IMR-90 (cell line): ENCODE measurements at regions not wholly inside any gene's neighbourhood (a gene's known extent, or its start where the extent isn't known, plus 50 kb on each side); places are given as distances from the start of the nearest gene placed in this dataset.

Experiments
- ATAC-seq: fragments of 200-7000 bp; cut with Tn5 transposase; 2 replicates; pipeline ENCODE4 v1.9.1; 2020; ENCODE audit warnings: low read depth, mild to moderate bottlenecking, moderate library complexity
- BruUV-seq: library from RNA; stranded (reverse); fragments of 400-500 nt; replicated peaks from 2 replicates; lab custom pipeline; 2021; lab: Mats Ljungman, UMichigan
- CTCF ChIA-PET: fragments of 300-600 bp; formaldehyde crosslinking; extraction: SDS; loops from one replicate; lab custom pipeline; 2021; ENCODE audit warnings: antibody characterized with exemption; lab: Yijun Ruan, JAX
- POLR2A ChIA-PET: fragments of 300-600 bp; sonication (Branson Sonifier 250); formaldehyde crosslinking; loops from one replicate; lab custom pipeline; 2022; ENCODE audit warnings: antibody characterized with exemption; ENCODE audit not compliant: unreplicated experiment; lab: Charles Lee
- DNase-seq: peaks from one replicate; pipeline ENCODE4 v3.0.0; 2013
- H2AFZ ChIP-seq: replicated peaks from 2 replicates; pipeline ENCODE3; 2013; ENCODE audit warnings: low read length, mild to moderate bottlenecking; ENCODE audit not compliant: poor library complexity
- H2AK5ac ChIP-seq: 2 replicates; pipeline ENCODE4 v1.6.1; 2013; ENCODE audit warnings: low read depth, low read length, inconsistent platforms
- H2AK9ac ChIP-seq: replicated peaks from 2 replicates; pipeline ENCODE3; 2013; ENCODE audit warnings: mild to moderate bottlenecking, low read depth, low read length, moderate library complexity; ENCODE audit not compliant: poor library complexity
- H2BK120ac ChIP-seq: 2 replicates; pipeline ENCODE4 v1.6.1; 2013; ENCODE audit warnings: low read depth, low read length, inconsistent platforms
- H2BK15ac ChIP-seq: 3 replicates; pipeline ENCODE4 v1.6.1; 2013; ENCODE audit warnings: low read depth, low read length, inconsistent platforms
- H2BK20ac ChIP-seq: 2 replicates; pipeline ENCODE4 v1.6.1; 2013; ENCODE audit warnings: low read depth, mild to moderate bottlenecking, inconsistent platforms, low read length, moderate library complexity
- H2BK5ac ChIP-seq: 2 replicates; pipeline ENCODE4 v1.6.1; 2013; ENCODE audit warnings: mild to moderate bottlenecking, low read depth, low read length, inconsistent platforms; ENCODE audit not compliant: poor library complexity, severe bottlenecking
- H3K14ac ChIP-seq: replicated peaks from 2 replicates; pipeline ENCODE4 v1.6.1; 2013; ENCODE audit warnings: low read depth, low read length, inconsistent platforms
- H3K18ac ChIP-seq: 2 replicates; pipeline ENCODE4 v1.6.1; 2013; ENCODE audit warnings: low read depth, low read length, control low read depth
- H3K23ac ChIP-seq: 2 replicates; pipeline ENCODE4 v1.6.1; 2013; ENCODE audit warnings: low read depth, low read length, inconsistent platforms
- H3K27ac ChIP-seq: 2 replicates; pipeline ENCODE4 v1.5.1; 2013; ENCODE audit warnings: mild to moderate bottlenecking, control low read depth, low read length; ENCODE audit not compliant: insufficient read depth
- H3K27me3 ChIP-seq: 2 replicates; pipeline ENCODE4 v1.6.1; 2013; ENCODE audit warnings: low read length; ENCODE audit not compliant: control insufficient read depth, insufficient read depth
- H3K36me3 ChIP-seq: 2 replicates; pipeline ENCODE4 v1.6.1; 2013; ENCODE audit warnings: low read length, mixed read lengths; ENCODE audit not compliant: control insufficient read depth, insufficient read depth
- H3K4ac ChIP-seq: 2 replicates; pipeline ENCODE4 v1.6.1; 2013; ENCODE audit warnings: low read depth, low read length, inconsistent platforms
- H3K4me1 ChIP-seq: 2 replicates; pipeline ENCODE4 v1.6.1; 2013; ENCODE audit warnings: low read length, mixed read lengths; ENCODE audit not compliant: control insufficient read depth, insufficient read depth
- H3K4me2 ChIP-seq: 2 replicates; pipeline ENCODE4 v1.6.1; 2013; ENCODE audit warnings: low read depth, mild to moderate bottlenecking, control low read depth, low read length, moderate library complexity
- H3K4me3 ChIP-seq: 2 replicates; pipeline ENCODE4 v1.5.1; 2013; ENCODE audit warnings: low read depth, mild to moderate bottlenecking, control low read depth, low read length, moderate library complexity; ENCODE audit not compliant: insufficient read depth
- H3K56ac ChIP-seq: 2 replicates; pipeline ENCODE4 v1.6.1; 2013; ENCODE audit warnings: low read length, inconsistent platforms; ENCODE audit not compliant: insufficient read depth; ENCODE audit errors: extremely low read depth
- H3K79me1 ChIP-seq, 2 experiments: 2 replicates each; pipeline ENCODE4 v1.6.1; 2013; ENCODE audit warnings: low read length in 2 of 2, inconsistent platforms in 1 of 2, low read depth in 1 of 2
- H3K9ac ChIP-seq: 2 replicates; pipeline ENCODE4 v1.6.1; 2013; ENCODE audit warnings: low read depth, low read length, control low read depth
- H3K9me1 ChIP-seq: 2 replicates; pipeline ENCODE4 v1.6.1; 2013; ENCODE audit warnings: low read length, inconsistent platforms; ENCODE audit not compliant: insufficient read depth
- H3K9me3 ChIP-seq: 2 replicates; pipeline ENCODE4 v1.6.1; 2013; ENCODE audit warnings: low read length; ENCODE audit not compliant: control insufficient read depth, insufficient read depth
- H4K20me1 ChIP-seq: 2 replicates; pipeline ENCODE4 v1.6.1; 2013; ENCODE audit warnings: low read length, inconsistent platforms; ENCODE audit not compliant: insufficient read depth
- H4K5ac ChIP-seq: 2 replicates; pipeline ENCODE4 v1.6.1; 2013; ENCODE audit warnings: mild to moderate bottlenecking, low read depth, low read length, control low read depth
- H4K8ac ChIP-seq, 2 experiments: 2 replicates each; pipeline ENCODE4 v1.6.1; 2013; ENCODE audit warnings: low read depth in 2 of 2, low read length in 2 of 2, control low read depth in 1 of 2, inconsistent platforms in 1 of 2
- H4K91ac ChIP-seq: 2 replicates; pipeline ENCODE4 v1.6.1; 2013; ENCODE audit warnings: low read depth, low read length, inconsistent platforms; ENCODE audit not compliant: insufficient read depth
- CEBPB ChIP-seq: IDR thresholded peaks from 2 replicates; pipeline ENCODE4 v1.6.1; 2012; ENCODE audit warnings: low read depth, low read length, improper control_type of control experiment
- CHD1 ChIP-seq: IDR thresholded peaks from 2 replicates; pipeline ENCODE4 v1.6.1; 2012; ENCODE audit warnings: low read depth, low read length, improper control_type of control experiment
- MAZ ChIP-seq: IDR thresholded peaks from 2 replicates; pipeline ENCODE4 v1.6.1; 2012; ENCODE audit warnings: low read depth, mild to moderate bottlenecking, low read length, improper control_type of control experiment, moderate library complexity, borderline replicate concordance
- NFE2L2 ChIP-seq: fragments of 150-350 bp; IDR thresholded peaks from 2 replicates; pipeline ENCODE4 v1.6.1; 2016; ENCODE audit warnings: low read depth, mild to moderate bottlenecking, low read length
- POLR2A ChIP-seq: IDR thresholded peaks from 2 replicates; pipeline ENCODE4 v1.6.1; 2012; ENCODE audit warnings: mild to moderate bottlenecking, low read depth, low read length
- RAD21 ChIP-seq: IDR thresholded peaks from 2 replicates; pipeline ENCODE4 v1.6.1; 2012; ENCODE audit warnings: low read length, improper control_type of control experiment
- RCOR1 ChIP-seq: IDR thresholded peaks from 2 replicates; pipeline ENCODE4 v1.6.1; 2012; ENCODE audit warnings: mild to moderate bottlenecking, low read length, improper control_type of control experiment; ENCODE audit not compliant: insufficient replicate concordance
- SMC3 ChIP-seq: fragments of 150-350 bp; IDR thresholded peaks from 2 replicates; pipeline ENCODE4 v1.6.1; 2016; ENCODE audit warnings: low read depth, mild to moderate bottlenecking, antibody characterized with exemption, low read length, moderate library complexity
- WGBS, 2 experiments: methylation state at CpG; one replicate each; pipeline versions ENCODE4 v1.1.5 to v1.1.7; 2013; ENCODE audit warnings: missing lambda C conversion rate in 2 of 2; ENCODE audit not compliant: insufficient read length in 1 of 2; ENCODE audit errors: extremely low coverage in 2 of 2; 5-methylcytosine and 5-hydroxymethylcytosine counted together
- dilution Hi-C: fragments of 300-500 bp; cut with HindIII; formaldehyde crosslinking; loops from one replicate; pipeline ENCODE4 v1.14.3; 2018; ENCODE audit warnings: low sequenced_read_pairs; ENCODE audit not compliant: unreplicated experiment
- in situ Hi-C: fragments of 300-500 bp; cut with MboI; formaldehyde crosslinking; loops from 3 replicates; pipeline ENCODE4 v1.14.3; 2019; ENCODE audit warnings: low sequenced_read_pairs, inconsistent platforms, mixed read lengths
- intact Hi-C: fragments of 100-400 bp; cut with micrococcal nuclease; formaldehyde crosslinking; loops from 2 replicates; pipeline ENCODE4 v1.10.0; 2022
- TF ChIP-seq, protein P1 (sequence below): fragments of 150-350 bp; IDR thresholded peaks from 2 replicates; pipeline ENCODE4 v1.6.1; 2017; ENCODE audit warnings: mild to moderate bottlenecking, antibody characterized with exemption, low read length, low read depth
- TF ChIP-seq, protein P2 (sequence below): fragments of 150-350 bp; IDR thresholded peaks from 2 replicates; pipeline ENCODE4 v1.6.1; 2016; ENCODE audit warnings: low read depth, mild to moderate bottlenecking, low read length, moderate library complexity, borderline replicate concordance
- TF ChIP-seq, protein P3 (sequence below): conservative IDR thresholded peaks from 2 replicates; pipeline ENCODE4 v1.5.1; 2012; ENCODE audit warnings: mild to moderate bottlenecking, low read depth, low read length, improper control_type of control experiment

DNA sequence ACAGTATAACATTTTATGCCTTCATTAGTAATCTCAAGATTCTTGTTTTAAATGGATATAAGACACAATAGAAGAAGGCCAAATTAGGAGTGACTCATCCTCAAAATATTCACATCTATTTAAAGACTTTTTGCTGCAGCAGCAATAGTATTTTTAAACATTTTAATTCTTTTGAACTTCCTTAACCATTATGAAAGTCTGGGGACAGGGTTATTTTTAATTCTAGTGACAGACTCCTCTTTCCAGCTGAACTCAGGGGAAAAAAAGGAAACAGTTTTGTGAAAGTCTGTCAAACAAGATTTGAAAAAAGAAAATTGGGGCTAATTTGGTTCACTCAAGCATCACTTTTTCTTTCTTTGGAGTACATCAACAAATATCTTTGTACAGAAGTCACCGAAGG is 541.8 kb downstream of the NUP35 start:
- no peak for ATAC-seq
- no peak overlapping the region for H2AFZ ChIP-seq
- no peak overlapping the region for H3K27ac ChIP-seq
- no peak overlapping the region for H3K9ac ChIP-seq
- H3K4me2 ChIP-seq: no peak overlapping the region
- no peaks in the 10 kb centered on the region for H3K27me3 ChIP-seq
- H2AK5ac ChIP-seq: no peak overlapping the region
- no peak overlapping the region for H3K56ac ChIP-seq
- H3K4ac ChIP-seq: no peak overlapping the region
- H4K20me1 ChIP-seq: no peaks in the 10 kb centered on the region
- no CpG with 5 or more reads among the region's 1 CpG for WGBS, 2 experiments
- H3K4me3 ChIP-seq: no peak overlapping the region
- no peak overlapping the region for H2BK5ac ChIP-seq
- intact Hi-C loops (no loop called here), in situ Hi-C loops (no loop called here), dilution Hi-C loops (no loop called here)
- H3K9me3 ChIP-seq: peaks cover 6% of the 10 kb centered on the region
- H2AK9ac ChIP-seq: no peak overlapping the region
- H4K8ac ChIP-seq: no peak overlapping the region
- H3K36me3 ChIP-seq: no peaks in the 10 kb centered on the region
- H3K23ac ChIP-seq: no peak overlapping the region
- no peaks in the 10 kb centered on the region for H3K9me1 ChIP-seq
- H2BK15ac ChIP-seq: no peak overlapping the region
- no peaks in the 10 kb centered on the region for H3K4me1 ChIP-seq
- no peak overlapping the region for H3K18ac ChIP-seq
- no peak overlapping the region for H2BK20ac ChIP-seq
- no TSS peak for BruUV-seq
- CTCF ChIA-PET: no interaction called here
- TF ChIP-seq, protein P1, sequence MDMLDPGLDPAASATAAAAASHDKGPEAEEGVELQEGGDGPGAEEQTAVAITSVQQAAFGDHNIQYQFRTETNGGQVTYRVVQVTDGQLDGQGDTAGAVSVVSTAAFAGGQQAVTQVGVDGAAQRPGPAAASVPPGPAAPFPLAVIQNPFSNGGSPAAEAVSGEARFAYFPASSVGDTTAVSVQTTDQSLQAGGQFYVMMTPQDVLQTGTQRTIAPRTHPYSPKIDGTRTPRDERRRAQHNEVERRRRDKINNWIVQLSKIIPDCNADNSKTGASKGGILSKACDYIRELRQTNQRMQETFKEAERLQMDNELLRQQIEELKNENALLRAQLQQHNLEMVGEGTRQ: no peak
- TF ChIP-seq CEBPB: no peak
- no peak for TF ChIP-seq NFE2L2
- TF ChIP-seq, protein P2, sequence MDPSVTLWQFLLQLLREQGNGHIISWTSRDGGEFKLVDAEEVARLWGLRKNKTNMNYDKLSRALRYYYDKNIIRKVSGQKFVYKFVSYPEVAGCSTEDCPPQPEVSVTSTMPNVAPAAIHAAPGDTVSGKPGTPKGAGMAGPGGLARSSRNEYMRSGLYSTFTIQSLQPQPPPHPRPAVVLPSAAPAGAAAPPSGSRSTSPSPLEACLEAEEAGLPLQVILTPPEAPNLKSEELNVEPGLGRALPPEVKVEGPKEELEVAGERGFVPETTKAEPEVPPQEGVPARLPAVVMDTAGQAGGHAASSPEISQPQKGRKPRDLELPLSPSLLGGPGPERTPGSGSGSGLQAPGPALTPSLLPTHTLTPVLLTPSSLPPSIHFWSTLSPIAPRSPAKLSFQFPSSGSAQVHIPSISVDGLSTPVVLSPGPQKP: no peak
- TF ChIP-seq RCOR1: no peak
- TF ChIP-seq, protein P3, sequence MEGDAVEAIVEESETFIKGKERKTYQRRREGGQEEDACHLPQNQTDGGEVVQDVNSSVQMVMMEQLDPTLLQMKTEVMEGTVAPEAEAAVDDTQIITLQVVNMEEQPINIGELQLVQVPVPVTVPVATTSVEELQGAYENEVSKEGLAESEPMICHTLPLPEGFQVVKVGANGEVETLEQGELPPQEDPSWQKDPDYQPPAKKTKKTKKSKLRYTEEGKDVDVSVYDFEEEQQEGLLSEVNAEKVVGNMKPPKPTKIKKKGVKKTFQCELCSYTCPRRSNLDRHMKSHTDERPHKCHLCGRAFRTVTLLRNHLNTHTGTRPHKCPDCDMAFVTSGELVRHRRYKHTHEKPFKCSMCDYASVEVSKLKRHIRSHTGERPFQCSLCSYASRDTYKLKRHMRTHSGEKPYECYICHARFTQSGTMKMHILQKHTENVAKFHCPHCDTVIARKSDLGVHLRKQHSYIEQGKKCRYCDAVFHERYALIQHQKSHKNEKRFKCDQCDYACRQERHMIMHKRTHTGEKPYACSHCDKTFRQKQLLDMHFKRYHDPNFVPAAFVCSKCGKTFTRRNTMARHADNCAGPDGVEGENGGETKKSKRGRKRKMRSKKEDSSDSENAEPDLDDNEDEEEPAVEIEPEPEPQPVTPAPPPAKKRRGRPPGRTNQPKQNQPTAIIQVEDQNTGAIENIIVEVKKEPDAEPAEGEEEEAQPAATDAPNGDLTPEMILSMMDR: no peak
- no peak for TF ChIP-seq SMC3
- no peak for TF ChIP-seq RAD21
- no peak for TF ChIP-seq POLR2A
- no peak for TF ChIP-seq CHD1
- TF ChIP-seq MAZ: no peak
- H3K14ac ChIP-seq: no peak overlapping the region
- DNase-seq: no peak
- H4K5ac ChIP-seq: no peak overlapping the region
- no peak overlapping the region for H4K91ac ChIP-seq
- no peaks in the 10 kb centered on the region for H3K79me1 ChIP-seq
- H2BK120ac ChIP-seq: no peak overlapping the region
- POLR2A ChIA-PET: no interaction called here
